T1000 (cell line): ENCODE measurements at regions not wholly inside any gene's neighbourhood (a gene's known extent, or its start where the extent isn't known, plus 50 kb on each side); places are given as distances from the start of the nearest gene placed in this dataset.
"Not testable (repeated sequence)": the region's sequence is repeated elsewhere in the genome, so short reads cannot be mapped to it uniquely, and the experiment has no call there.

Experiments used
- DNase-seq: peaks from one replicate; lab custom pipeline; 2025; ENCODE audit warnings: mixed read lengths; lab: John Stamatoyannopoulos, UW

DNA sequence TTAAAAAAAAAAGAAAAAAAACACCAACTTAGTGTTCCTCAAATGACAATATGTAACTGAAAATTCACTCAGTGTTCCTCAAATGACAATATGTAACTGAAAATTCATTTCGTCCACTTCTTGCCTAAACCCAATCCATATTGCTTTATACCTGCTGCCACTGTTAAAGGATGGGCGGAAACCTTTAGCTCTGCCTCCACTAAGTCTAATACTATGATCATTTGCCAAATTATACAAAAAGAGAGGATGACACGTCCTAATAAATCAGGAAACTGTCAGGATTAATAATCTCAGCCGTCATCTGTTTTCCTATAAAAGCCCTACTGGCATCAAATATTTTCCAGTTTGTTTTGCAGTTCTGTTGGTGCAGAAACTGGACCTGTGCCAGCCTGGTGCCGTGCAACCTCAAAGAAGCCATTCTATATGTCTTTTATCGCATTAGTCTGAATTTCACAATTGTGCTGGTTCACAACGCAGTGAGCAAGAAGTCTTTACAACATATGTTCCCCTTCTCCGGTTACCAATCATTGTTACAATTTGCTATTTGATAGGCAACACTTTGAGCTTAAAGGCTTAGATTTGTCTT lies 160.4 kb upstream of the KCNH8 start:
- no peak for DNase-seq

DNA sequence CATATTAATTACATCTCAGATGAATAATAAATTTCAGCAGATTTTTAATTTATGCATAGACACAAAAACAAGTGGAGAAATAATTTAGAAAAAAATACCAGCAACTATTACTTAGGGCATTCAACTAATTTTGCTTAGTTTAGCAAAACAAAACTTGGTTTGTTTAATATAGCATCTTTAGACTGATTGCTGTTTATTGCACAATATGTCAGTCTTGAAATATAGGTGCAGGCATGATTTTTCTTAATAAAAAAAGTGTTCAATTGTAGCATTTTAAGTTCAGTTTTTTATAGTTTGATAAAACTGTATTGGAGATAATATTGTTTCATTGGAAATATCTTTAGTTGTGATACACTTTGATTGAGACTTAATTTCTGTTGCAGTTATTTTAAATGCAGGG lies 161.2 kb upstream of the KCNH8 start:
- no peak for DNase-seq

DNA sequence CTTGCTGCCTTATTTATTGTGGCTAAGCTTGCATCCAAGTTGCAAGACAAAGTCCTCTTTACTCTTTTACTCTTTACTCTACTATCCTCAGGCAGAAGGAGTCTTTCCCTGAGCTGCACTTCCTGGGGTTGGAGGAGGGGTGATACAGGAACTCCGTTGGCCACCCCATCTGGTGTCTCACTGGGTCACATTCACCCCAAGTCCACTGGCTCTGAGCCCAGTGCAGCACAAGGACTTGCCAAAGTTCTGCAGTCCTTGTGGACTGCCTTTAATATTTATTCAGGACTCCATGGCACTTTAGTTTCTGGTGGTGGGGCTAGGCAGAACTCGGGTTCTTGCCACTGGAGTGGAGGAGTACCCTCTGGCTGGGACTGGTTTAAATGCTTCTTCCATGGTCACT lies 165.4 kb upstream of the KCNH8 start:
- no peak for DNase-seq

DNA sequence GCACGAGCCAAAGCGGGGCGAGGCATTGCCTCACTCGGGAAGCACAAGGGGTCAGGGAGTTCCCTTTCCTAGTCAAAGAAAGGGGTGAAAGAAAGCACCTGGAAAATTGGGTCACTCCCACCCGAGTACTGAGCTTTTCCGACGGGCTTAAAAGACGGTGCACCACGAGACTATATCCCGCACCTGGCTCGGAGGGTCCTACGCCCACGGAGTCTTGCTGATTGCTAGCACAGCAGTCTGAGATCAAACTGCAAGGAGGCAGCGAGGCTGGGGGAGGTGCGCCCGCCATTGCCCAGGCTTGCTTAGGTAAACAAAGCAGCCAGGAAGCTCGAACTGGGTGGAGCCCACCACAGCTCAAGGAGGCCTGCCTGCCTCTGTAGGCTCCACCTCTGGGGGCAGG lies 172.2 kb upstream of the KCNH8 start:
- DNase-seq = not testable (repeated sequence)

DNA sequence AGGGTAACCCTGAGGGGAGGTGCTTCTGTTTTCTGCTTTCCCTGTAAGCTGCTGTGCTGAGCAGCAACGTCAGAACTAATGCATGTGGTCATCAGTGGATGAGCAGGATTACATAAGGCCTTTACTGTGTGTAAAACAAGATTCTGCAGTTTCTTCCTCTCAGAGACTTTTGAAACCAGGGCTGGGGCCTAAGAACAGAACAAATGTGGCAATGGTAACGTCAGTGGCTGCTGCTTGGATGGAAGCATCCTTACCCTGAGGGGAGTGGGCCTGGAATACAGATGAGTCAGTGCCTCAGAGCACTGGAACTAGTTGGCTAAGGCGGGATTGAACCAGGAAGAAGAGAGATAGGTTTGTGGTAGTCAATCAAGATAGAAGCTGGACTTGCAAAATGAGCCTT lies 180.2 kb upstream of the KCNH8 start:
- no peak for DNase-seq

DNA sequence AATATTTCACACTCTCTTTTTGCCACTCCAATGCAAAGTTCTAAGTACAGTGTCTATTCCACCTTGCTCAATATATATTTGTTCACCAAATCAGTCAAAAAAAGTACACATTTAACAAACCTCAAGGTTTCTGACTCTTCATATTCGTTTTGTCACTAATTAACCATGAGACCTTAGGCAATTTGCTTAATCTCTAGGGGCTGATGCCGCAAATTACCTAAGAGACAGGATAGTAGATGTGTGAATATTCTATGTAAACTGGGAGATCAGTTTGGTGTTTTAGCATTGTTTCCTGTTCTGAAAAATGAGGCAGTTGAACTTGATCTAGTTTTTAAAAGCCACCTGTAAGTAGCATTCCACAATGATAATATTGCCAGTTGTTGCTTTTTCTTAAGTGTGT lies 182.5 kb upstream of the KCNH8 start:
- no peak for DNase-seq

DNA sequence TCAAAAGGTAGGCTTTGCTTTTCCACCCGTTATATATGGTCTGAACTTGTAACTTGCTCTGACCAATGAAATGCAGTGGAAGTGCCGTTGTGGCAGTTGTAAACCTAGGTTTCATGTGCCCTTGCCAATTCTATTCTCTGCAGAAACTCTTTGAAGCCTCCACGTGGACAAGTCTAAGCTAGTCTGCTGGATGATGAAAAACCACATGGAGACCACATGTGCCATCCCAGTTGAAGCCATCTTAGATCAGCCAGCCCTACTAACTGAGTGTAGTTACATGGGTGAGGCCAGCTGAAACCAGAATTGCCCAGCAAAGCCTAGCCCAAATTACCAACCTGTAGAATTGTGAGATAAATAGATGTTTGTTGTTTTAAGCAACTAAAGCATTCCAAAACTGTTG lies 183.7 kb upstream of the KCNH8 start:
- no peak for DNase-seq

DNA sequence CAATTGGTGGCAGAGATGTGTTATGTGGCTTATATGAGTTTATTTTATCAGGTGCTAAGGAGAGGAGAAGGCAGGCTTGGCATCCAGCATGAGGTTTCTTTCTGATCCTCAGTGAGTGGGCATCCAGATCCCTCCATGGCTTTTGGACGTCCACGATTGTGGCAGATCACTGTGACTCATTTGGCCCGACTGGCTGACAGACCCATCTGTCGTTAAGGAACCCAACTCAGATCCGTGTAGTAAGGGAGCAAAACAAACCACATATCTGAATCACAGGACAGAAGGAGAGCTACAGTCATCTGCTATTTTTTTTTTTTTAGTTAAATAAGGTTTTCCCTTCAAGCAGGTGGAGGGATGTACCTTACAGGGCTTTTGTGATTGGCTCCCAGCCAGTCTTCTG lies 197.0 kb upstream of the KCNH8 start:
- DNase-seq = peak; percentile 12

DNA sequence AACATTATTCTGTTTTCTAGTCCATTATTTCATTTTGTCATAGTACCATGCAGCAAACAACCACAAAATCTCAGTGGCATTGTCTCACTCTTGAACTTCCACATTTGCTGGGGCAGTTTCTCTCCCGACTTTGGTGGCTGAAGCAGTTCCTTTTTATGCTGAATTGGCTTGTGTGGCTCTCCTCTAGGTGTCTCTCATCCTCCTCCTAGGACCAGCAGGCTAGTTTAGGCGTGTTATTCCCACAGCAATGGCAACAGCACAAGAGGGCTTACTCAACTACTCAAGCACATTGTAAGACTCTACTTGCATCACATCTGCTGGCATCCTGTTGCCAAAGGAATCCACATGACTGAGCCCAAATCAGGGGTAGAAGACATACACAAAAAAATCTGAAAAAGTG lies 201.8 kb upstream of the KCNH8 start:
- DNase-seq = no peak

DNA sequence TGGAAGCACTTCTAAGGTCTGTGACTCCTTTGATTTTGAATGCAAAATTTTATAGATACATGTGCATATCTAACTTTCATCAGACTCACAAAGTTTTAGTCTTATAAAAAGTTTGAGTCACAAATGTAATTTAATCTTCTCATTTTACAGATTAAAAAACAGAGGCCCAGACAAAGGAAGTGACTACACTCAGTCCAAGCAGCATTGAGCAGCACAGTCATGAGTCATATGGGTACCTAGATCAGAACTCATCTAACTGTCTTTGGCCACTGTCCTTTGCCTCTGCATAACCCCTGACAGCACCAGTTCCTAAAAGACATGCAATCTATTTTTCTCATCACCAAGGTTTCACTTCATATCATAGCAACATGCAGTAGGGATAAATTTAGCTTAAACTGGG lies 210.7 kb upstream of the KCNH8 start:
- DNase-seq = no peak

DNA sequence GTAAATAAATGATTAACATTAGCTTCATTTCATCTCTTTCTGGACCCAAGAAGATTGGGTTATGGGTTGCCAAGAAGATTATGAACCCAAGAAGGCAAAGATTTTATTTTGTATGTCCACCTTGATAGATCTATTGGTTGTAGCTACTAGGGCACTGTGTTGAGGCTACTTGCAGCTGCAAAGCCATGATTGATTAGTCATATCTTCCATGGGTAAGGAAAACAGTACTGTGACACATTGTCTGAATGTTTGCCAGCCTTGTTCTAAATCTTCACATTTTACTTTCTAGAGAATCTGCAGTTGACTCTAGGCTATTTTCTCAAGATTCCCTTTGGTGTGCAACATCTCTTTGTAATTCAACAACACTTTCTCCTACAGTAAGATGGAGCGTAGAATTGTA lies 229.2 kb upstream of the KCNH8 start:
- no peak for DNase-seq

DNA sequence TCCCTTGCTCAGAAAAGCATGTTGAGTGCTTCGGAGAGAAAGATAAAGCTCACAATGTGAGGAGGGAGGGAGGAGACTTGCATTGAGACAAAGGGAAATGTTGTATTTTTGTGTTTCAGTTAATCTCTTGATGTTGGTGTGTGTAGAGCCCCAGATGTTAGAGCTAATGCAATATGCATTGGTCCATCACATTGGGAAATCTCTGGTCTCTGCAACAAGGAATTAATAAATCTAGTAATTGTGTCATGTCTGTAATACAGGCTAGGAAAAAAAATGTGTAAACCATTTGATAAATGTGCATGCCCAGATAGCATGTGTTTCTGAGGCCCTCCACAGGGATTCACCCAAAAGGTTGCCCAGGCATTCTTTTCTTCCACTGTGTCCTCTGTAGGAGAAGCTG lies 230.4 kb upstream of the KCNH8 start:
- no peak for DNase-seq

DNA sequence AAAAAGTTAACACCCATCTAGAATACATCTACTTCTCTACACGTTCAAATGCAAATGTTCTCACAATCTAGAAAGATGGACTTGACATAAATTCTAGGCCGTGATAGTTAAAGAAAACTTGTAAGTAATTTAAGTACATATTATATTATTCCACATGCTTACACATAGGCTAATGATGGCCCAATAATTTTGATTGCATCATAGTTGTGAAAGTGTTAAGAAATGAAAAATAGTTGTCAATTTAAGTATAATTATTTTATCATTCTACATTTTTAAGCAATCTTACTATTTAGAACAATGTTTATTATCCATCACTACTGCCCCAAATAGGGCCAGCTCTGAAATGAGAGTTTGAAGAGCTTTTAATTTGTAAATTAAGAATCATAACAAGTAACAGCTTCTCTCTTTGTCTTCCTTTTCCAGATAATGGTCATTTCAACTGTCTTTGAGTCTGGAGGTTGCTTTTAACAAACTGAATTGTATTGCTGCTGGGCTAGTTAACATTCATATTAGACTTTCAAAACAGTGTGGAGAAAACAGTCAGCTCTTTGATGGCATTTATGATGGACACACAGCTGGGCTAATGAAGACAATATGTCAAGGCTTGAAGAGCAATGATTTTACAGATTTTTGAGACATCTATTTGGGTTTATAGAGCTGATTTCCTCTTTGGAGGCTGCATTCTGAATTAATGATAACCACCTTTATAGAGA lies 246.1 kb upstream of the KCNH8 start:
- DNase-seq = no peak

DNA sequence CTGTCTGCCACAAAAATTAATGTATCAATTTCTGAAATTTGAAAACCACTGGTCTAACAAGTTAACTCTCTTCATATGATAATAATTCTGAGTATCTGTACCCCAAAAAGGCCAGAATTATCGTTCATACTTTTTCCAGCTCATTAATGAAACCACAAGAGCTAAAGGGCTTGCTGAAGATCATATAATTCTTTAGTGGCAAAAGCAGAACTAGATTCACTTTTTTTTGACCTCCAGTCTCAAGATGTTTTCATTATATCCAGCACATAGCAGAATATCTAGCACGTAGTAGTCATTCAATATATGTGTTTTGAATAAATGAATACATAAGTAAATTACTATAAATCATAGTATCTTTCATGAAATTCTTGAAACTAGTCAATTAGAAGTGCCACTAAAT lies 246.7 kb upstream of the KCNH8 start:
- no peak for DNase-seq

DNA sequence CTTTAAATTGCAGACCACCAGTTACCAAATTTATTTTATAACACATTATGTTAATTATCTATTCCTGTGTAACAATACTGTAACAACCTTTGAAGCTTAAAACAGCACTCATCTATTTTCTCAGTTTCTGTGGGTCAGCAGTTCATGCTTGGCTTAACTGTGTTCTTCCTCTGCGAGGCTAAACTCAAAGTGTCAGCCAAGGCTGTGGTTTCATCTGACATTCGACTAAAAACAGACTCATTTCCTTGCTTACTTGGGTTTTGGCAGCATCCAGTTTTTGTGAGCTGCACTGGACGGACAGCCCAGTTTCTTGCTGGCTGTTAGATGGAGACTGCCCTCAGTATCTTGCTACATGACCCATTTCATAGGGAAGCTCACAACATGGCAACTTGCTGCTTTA lies 247.3 kb upstream of the KCNH8 start:
- DNase-seq = no peak

DNA sequence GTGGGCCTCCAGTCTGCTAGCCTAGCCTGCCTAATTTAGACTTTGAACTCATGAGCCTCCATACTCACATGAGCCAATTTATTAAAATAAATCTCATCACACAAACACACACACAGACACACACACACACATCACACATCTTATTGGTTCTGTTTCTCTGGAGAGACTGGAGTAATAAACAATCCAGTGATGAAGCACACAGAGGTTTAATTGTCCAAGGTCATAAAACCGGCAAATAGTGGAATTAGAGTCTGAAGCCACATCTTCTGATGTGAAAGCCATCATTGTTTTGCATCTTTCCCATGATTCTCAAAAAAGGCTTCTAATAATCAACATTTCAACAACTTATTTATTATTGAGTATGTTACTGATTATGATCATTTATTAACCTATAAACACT lies 249.4 kb upstream of the KCNH8 start:
- no peak for DNase-seq

DNA sequence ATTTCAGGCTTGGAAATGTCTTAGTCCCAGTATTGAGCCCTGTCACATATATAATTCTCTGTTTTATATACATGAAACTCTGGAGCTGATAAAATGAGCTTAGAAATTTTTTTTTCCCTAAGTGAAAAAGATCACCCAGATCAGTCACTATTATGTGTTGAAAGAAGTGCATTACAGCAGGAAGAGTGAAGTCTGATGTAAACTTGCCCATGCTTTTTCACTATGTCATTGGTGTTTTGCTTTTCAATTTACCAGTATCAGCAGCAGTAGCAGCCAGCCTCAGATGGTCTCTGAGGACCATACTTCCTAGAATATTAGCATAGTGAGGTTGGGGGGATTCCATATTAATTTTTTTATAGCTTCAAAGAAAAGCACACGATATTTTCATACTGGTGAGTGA lies 255.6 kb upstream of the KCNH8 start:
- DNase-seq = no peak

DNA sequence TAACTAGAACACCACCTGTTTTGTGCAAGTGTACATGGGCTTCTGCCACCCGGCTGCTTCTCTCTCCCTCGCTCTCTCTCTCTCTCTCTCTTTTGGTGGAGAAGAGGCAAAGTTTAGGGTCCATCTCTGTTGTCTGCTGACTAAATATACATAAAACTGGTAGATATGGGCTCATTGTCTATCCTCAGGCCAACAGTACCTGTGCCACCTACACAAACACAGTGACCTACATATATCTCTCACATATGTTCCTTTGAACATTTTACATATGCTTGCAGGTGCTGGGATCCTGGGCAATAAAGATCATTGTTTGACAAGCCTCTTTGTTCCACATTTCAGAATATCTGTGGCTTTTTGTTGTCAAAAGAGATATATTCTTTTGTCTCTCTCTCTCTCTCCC lies 256.3 kb upstream of the KCNH8 start:
- no peak for DNase-seq

DNA sequence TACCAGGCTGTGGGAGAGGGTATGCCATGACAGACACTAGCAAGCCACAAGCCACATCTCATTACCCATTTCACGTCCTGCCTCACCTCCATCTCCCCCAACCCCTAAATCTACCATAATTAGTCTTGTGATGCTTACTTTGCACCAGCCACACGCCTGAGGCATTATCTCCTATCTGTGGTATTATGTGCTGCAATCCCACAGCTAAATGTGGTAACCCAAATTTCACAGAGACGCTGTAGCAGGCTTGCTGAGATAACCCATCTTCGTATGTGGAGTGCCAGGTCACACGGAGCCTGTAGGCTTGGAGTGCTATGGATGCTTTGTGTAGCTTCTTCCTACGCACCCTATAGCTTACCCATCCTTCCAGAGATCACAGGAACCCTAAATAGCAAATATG lies 256.7 kb upstream of the KCNH8 start:
- DNase-seq = no peak

DNA sequence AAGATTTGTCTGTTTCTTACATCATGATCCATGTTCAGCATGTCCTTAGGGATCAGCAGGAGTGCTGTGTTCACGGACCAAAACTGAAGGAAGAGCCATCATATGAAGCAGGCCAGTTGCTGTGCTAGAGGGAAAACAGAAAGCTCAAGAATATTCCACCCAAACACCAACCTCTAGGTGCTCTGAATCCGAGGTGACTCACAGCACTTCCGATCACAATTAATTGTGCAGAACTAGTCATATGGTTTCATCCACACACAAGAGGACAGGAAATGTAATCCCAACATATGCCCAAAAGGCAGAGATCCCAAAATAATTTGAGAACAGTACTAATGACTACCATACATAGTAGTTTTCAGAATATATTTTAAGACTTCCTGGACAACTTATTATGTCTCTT lies 257.9 kb upstream of the KCNH8 start:
- DNase-seq = no peak

DNA sequence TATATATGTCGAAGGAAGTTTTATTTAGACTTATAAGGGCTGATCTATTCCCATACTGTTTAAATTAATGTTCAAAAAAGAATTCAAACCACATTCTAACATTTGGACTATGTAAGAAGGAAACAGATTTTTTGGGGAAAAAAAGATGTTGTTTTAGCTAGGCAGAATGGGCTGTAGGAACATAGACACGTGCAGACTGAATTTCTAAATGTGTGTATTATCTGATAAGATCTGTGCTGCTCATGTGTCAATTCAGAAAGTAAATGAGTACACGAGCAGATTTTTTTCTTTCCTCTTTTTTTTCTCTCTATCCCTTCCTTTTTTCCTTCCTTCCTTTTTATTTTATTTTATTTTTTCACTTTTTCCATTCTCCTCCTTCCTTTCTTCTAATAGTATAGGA lies 259.5 kb upstream of the KCNH8 start:
- DNase-seq = no peak

DNA sequence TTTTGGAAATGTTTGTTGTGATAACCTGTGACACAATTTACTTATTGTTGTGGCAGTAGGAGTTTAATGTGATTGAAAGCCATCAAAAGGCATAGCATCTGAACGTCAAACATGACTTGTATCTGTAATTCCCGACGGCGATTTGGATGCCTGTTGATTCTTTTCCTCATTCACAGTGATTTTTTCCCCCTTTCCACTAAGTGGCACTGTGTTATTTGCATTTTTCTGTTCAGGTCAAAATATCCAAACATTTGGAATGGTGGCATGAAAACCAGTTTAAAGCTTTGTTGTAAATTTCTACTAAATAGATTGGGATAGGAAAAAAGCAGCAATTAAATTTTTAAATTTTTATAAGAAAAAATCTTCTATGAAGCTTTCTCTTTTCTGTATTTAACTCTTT lies 259.9 kb upstream of the KCNH8 start:
- no peak for DNase-seq

DNA sequence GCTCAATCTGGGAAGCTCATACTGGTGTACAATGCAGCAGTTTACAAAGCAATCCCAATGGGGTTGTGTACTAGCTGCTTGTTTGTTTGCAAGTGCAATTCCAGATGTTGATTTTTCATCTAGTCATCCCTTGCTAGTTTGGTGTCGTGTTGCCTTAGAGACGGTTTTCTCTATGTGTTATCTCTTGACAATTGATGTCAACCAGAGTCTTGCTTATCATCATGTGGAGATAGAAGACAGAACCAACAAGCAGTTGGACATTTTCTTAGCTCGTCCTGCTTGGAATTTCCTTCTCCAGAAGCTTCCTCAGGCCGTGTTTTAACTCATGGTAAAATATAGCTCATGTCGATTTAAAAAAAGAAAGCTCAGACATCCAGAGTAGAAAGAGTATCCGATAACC lies 262.0 kb upstream of the KCNH8 start:
- DNase-seq = no peak

DNA sequence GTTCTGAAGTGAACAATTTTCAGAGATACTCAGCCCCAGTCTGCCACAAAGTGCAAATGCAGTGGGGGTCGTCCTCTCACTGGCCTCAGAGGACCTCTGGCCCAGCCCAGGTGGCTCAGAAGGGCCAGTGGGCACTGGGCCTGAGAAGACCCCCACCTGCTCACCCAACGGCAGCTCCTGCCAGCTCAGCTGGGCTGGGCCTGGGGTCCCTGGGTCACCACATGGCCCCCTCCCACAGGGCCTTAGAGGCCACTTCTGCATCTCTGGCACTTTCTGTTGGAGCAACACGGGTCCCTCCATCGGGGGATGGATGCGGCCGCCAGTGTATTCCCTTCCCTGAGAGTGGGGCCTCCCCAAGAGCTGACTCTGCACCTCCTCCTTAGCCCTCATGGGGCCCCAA lies 262.7 kb upstream of the KCNH8 start:
- DNase-seq = no peak
